Activated CD4-positive, CD25-positive, alpha-beta regulatory T cell treated with anti-CD3 and anti-CD28 coated beads, Interleukin-2, amount 50 U/mL, for 16 hours (primary cell): ENCODE measurements at regions not wholly inside any gene's neighbourhood (a gene's known extent, or its start where the extent isn't known, plus 50 kb on each side); places are given as distances from the start of the nearest gene placed in this dataset.
"Not testable (repeated sequence)": the region's sequence is repeated elsewhere in the genome, so short reads cannot be mapped to it uniquely, and the experiment has no call there.

Experiments used
- DNase-seq: peaks from one replicate; pipeline ENCODE4 v3.0.0-alpha.2; 2020; ENCODE audit warnings: low read depth, low spot score

- no peak for DNase-seq
These were observed 117.1 kb upstream of the CCDC28A start for GRCh38 chr6:138656364-138657064.

- DNase-seq: no peak
These were observed 116.5 kb upstream of the CCDC28A start for GRCh38 chr6:138657065-138657425.

- DNase-seq: no peak
These were observed 113.6 kb upstream of the CCDC28A start for GRCh38 chr6:138659998-138660397.

GRCh38 chr6:138662471-138662870 lies 111.1 kb upstream of the CCDC28A start:
- DNase-seq: no peak

DNA sequence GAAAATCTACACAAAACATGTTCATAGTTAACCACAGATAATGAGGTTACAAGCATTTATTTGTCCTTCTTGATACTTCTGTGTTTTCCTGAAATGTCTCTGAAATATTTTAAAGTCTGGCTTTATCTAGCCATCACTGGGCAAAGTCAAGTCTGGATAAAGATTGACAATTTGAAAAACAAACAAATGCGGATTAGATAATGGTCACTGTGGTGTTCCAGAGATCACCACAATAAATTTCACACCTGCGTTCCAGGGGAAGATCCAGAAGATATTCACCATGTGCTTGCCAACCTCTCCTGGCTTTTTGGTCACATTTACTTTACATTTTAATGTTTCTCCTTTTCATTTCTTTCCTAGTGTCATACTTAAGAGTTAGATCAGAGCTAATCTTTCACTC lies 109.7 kb upstream of the CCDC28A start:
- DNase-seq: no peak

- no peak for DNase-seq
These were observed 108.8 kb upstream of the CCDC28A start for GRCh38 chr6:138664745-138665144.

DNA sequence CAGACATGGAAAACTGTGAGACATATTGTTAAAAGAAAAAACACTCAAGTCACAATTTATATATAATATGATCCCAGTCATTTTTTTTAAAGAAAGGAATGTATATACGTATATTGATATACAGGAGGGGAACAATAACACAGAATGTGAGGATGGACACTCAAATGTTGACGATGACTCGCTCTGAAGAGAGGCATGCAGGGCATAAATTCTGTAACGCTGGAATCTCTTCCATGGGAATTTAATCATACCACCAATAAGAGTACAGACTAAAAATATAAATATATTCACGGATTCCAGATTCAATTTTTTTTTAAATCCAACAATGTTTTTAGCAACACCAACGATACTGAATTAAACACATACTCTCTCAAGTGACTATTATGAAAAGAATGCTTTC lies 106.9 kb upstream of the CCDC28A start:
- no peak for DNase-seq

- DNase-seq: no peak
These were observed 106.2 kb upstream of the CCDC28A start for GRCh38 chr6:138667408-138667807.

DNA sequence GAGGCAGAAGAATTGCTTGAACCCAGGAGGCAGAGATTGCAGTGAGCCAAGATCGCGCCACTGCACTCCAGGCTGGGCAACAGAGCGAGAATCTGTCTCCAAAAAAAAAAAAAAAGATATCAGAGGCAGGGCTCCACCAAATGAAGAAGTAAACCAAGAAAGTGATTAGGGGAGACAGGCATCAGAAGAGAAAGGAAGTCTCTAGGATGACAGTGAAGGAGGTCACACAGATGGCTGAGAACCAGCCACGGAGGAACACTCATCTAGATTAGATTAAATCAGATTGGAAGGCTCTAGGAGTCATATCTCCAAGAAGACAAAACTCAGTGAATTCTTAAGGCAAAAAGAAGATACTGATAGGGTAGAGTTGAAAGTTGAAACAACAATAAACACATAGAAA lies 102.2 kb upstream of the CCDC28A start:
- DNase-seq: no peak

DNA sequence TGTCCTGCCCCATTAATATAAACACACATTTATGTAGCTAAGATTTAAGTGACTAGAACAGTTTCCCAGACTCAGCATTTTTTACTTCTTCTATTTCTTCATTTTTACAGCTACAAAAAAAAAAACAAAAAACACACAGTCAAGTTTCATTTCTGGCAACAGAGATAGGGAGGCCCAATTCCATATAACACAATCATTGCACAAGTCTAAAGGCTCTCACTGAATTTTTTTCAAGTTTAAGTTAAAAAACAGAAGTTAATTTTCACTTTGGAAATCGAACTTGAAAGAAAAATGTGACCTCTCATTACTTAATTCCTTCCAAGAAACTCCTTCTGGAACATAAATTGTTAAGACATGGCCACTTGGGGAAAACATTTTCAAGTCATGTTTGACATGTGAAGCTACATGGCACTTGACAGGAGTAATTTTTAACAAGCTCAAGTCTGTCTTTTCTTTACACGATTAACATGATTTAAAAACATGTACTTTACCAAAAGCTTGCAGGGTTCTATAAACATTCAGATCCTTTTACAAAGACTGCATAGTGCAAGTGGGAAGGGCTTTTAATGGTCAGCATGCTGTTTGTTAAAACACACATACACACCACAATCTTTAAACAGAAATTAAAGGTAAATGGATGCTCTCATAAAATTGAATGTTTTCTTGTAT lies 100.1 kb upstream of the CCDC28A start:
- no peak for DNase-seq

DNA sequence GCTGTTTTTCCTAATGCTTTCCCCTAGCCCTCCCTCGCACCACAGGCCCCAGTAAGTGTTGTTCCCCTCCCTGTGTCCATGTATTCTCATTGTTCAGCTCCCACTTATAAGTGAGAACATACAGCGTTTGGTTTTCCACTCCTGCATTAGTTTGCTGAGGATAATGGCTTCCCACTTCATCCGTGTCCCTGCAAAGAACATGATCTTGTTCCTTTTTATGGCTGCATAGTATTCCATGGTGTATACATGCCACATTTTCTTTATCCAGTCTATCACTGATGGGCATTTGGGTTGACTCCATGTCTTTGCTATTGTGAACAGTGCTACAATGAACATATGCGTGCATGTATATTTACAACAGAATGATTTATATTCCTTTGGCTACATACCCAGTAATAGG lies 99.1 kb upstream of the CCDC28A start:
- DNase-seq: not testable (repeated sequence)

DNA sequence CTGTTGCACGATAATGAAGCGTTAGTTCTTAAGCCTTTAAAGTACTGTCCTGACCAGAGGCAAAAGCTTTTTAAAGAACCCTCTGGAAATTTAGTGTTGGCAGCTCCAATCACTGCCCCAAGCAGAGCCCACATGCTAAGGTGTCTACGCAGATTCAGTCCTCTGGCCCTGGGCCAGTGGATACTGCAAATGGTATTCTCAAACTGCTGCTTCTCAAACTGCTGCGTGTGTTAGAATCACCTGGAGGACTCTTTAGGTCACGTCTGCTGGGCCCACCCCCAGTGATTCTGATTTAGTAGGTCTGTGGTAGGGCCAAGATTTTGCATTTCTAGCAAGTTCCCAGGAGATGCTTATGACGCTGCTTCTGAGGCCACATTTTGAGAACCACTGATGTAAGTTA lies 96.0 kb upstream of the CCDC28A start:
- no peak for DNase-seq

DNA sequence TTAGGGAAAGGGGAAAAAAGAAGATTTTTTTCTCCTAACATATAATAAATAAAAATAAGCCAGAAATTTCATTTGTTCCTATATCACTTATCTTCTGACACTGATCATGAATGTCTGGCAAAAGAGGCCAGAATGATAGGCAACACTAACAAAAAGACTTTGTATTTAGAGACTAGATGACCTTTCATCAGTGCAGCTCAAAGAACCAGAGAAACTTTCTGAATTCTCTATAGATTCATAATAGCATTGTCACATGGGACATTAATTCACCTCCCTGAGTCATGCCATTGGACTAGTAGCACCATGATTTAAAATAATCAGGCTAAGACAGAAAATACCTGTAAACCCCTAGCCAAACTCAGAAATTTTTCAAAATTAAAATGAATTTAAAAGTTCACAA lies 95.4 kb upstream of the CCDC28A start:
- no peak for DNase-seq

DNA sequence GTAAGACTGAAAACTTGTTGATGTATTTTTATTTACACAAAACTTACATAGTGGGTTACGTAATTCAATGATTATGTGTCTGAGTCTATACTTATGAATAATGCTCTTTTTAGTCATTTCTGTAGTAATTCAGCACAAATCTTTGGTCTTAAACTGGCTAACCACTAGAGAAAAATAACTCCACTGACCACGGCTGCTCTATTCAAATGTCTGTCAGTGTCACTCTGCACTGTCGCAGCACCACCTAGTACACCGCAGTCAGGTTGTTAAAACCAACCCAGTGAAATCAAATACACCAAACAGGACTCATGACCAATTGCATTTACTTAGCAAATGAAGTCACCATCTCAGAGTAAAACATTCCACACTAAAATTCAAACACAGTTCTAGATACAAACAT lies 93.5 kb upstream of the CCDC28A start:
- no peak for DNase-seq

DNA sequence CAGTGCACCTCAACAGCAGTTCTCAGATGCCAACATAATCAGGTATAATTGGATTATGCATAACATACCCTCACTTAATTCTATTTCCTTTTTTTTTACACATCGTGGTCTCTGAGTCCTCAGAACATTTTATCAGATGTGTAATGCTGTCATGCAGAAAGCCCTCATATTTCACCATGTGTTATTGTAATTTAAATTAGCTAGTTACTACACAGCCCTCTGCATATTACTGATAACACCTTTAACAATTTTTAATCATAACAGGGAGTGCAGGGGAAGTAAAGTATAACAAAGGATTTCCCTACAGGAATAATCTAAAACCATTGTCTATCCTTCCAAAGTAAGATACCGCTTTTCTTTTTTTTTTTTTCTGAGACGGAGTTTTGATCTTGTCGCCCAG lies 91.9 kb upstream of the CCDC28A start:
- no peak for DNase-seq

- DNase-seq: no peak
These were observed 90.7 kb upstream of the CCDC28A start for GRCh38 chr6:138682704-138683527.

DNA sequence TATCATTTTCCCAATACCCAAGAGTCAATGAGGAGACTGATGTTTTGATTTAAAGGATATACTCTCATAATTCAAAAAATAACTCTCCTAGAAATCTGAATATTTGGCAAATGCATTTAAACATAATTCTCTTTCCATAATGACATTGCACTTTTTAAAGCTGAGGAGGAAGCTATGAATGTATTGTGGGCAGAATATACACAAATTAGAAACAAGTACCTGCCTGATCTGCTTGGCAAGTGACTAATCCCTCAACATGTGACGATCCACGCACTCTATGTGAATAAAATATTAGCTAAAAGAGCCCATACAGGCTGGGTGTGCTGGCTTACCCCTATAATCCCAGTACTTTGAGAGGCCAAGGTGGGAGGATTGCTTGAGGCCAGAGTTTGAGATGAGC lies 88.3 kb upstream of the CCDC28A start:
- DNase-seq: no peak

DNA sequence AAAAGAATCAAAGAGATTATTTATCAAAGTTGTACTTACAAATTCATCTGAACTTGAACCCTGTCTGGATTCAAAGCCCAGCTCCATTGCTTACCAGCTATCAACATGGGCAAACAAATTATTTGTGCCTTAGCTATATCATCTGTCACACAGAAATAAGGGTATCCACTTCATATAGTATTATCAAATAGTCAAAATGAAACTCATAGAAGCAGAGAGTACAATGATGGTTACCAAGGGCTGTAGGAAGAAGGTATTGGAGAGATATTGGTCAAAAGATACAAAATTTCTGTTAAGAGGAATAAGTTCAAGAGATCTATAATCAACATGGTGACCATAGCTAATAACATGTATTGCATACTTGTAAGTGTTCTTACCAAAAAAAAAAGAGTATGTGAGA lies 87.8 kb upstream of the CCDC28A start:
- no peak for DNase-seq

DNA sequence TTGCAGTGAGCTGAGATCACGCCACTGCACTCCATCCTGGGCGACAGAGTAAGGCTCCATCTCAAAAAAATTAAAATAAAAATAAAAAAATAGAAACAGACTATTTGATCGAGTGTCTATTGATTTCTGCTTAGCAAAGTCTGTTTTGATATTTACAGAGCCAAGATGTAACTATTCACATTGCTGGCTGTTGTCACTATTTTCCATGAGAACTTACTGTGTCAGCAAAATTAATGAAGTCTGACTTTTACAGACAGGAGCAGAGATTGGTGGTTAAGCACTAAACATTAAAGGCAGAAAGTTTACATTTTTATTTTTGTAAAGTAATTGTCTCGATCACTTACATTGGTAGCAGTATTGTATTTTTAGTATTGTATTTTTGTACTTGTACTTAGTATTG lies 85.0 kb upstream of the CCDC28A start:
- no peak for DNase-seq

GRCh38 chr6:138689849-138690248 lies 83.7 kb upstream of the CCDC28A start:
- DNase-seq: no peak

GRCh38 chr6:138690975-138691594 lies 82.5 kb upstream of the CCDC28A start:
- no peak for DNase-seq

DNA sequence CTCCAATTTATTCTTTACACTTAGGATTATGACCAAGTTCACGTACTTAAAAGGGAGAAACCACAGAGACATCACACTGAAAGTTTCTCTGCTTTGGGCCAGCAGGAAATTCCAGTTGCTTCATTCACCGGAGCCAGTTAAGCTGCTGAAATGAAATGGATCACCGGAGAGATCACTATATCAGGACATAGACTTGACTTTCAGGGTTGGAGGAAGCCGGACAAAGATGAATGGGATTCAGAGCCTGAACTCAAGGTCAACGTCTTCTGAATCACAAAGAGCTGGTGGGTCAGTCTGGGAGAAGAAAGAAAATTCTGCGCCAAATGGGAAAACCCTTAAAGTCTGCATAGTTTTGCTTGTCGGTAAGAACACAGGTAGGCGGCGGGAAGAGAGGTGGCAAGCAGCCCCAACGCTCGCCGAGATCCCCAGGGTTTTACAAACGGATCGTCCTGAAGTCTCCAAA lies 81.9 kb upstream of the CCDC28A start:
- no peak for DNase-seq
